Panc1 (cell line): ENCODE measurements at regions not wholly inside any gene's neighbourhood (a gene's known extent, or its start where the extent isn't known, plus 50 kb on each side); places are given as distances from the start of the nearest gene placed in this dataset.

Experiments used
- ATAC-seq: fragments of 200-7000 bp; cut with Tn5 transposase; 2 replicates; pipeline ENCODE4 v1.9.1; 2020; ENCODE audit warnings: mild to moderate bottlenecking, moderate library complexity
- BruUV-seq: library from RNA; stranded (reverse); fragments of 400-500 nt; replicated peaks from 2 replicates; lab custom pipeline; 2021; lab: Mats Ljungman, UMichigan
- CTCF ChIA-PET: fragments of 300-600 bp; sonication (Branson Sonifier 250); formaldehyde crosslinking; loops from one replicate; lab custom pipeline; 2022; ENCODE audit warnings: antibody characterized with exemption; lab: Charles Lee
- POLR2A ChIA-PET: fragments of 300-600 bp; sonication (Branson Sonifier 250); formaldehyde crosslinking; loops from one replicate; lab custom pipeline; 2022; ENCODE audit warnings: antibody characterized with exemption; lab: Charles Lee
- DNase-seq: peaks from one replicate; pipeline ENCODE4 v3.0.0-alpha.2; 2010; ENCODE audit warnings: low read depth, low spot score
- H3K27ac ChIP-seq: 2 replicates; pipeline ENCODE4 v1.5.1; 2011; ENCODE audit warnings: mild to moderate bottlenecking, low read length, inconsistent platforms
- H3K27me3 ChIP-seq: fragments of 200-500 bp; sonication (Bioruptor generic); 2 replicates; pipeline ENCODE4 v1.6.0; 2014; ENCODE audit warnings: low read length, inconsistent platforms; ENCODE audit not compliant: control insufficient read depth, insufficient read depth
- H3K36me3 ChIP-seq: fragments of 200-500 bp; sonication (Bioruptor generic); 2 replicates; pipeline ENCODE4 v1.5.1; 2014; ENCODE audit warnings: inconsistent platforms, mild to moderate bottlenecking, low read length, moderate library complexity; ENCODE audit not compliant: control insufficient read depth, insufficient read depth
- H3K4me1 ChIP-seq: 2 replicates; pipeline ENCODE4 v1.5.1; 2011; ENCODE audit warnings: inconsistent platforms, mild to moderate bottlenecking, low read length, moderate library complexity; ENCODE audit not compliant: control insufficient read depth, insufficient read depth
- H3K4me3 ChIP-seq, 2 experiments: 2 replicates each; pipeline ENCODE4 v1.5.1; 2011 to 2012; ENCODE audit warnings: low read depth in 2 of 2, low read length in 2 of 2, mild to moderate bottlenecking in 2 of 2, inconsistent platforms in 1 of 2, moderate library complexity in 1 of 2
- H3K9me3 ChIP-seq: fragments of 200-500 bp; sonication (Bioruptor generic); 2 replicates; pipeline ENCODE4 v1.5.1; 2014; ENCODE audit warnings: low read depth, mild to moderate bottlenecking, inconsistent platforms, low read length, moderate library complexity; ENCODE audit not compliant: control insufficient read depth, insufficient read depth
- CTCF ChIP-seq: fragments of 450-650 bp; IDR thresholded peaks from 2 replicates; pipeline ENCODE4 v1.5.1; 2017; ENCODE audit warnings: mild to moderate bottlenecking
- POLR2AphosphoS5 ChIP-seq: IDR thresholded peaks from 2 replicates; pipeline ENCODE4 v1.6.1; 2012; ENCODE audit warnings: mild to moderate bottlenecking, low read depth, low read length, moderate library complexity
- REST ChIP-seq, 2 experiments: IDR thresholded peaks; 2 replicates each; pipeline ENCODE4 v1.6.1; 2011 to 2012; ENCODE audit warnings: low read depth in 2 of 2, control low read depth in 1 of 2, low read length in 1 of 2, mild to moderate bottlenecking in 1 of 2, moderate library complexity in 1 of 2; ENCODE audit not compliant: insufficient read depth in 1 of 2
- SIN3A ChIP-seq: IDR thresholded peaks from 2 replicates; pipeline ENCODE4 v1.6.1; 2012; ENCODE audit warnings: low read depth, mild to moderate bottlenecking, low read length, moderate library complexity, borderline replicate concordance; ENCODE audit not compliant: insufficient read depth
- TCF7L2 ChIP-seq: IDR thresholded peaks from 2 replicates; pipeline ENCODE4 v1.6.1; 2011; ENCODE audit warnings: mild to moderate bottlenecking, low read depth, low read length, inconsistent platforms
- in situ Hi-C: cut with HindIII; loops from 2 replicates; pipeline ENCODE4 v1.10.0; 2016; ENCODE audit warnings: low sequenced_read_pairs, low pct_unique_long_range_greater_than_20kb
- intact Hi-C: fragments of 100-400 bp; cut with micrococcal nuclease; formaldehyde crosslinking; loops from one replicate; pipeline ENCODE4 v1.10.0; 2022; ENCODE audit not compliant: unreplicated experiment

- no peaks in the 10 kb centered on the region for H3K9me3 ChIP-seq
- H3K4me1 ChIP-seq, result no peaks in the 10 kb centered on the region
- in situ Hi-C loops, result no loop called here
- H3K36me3 ChIP-seq, result no peaks in the 10 kb centered on the region
- no peak overlapping the region for H3K4me3 ChIP-seq
- ATAC-seq (no peak), DNase-seq (no peak)
- ChIA-PET CTCF (no interaction called here), POLR2A (no interaction called here)
- TF ChIP-seq POLR2AphosphoS5, result no peak
- TF ChIP-seq CTCF, result no peak
- no peak for TF ChIP-seq SIN3A
- no peak for TF ChIP-seq REST (IDR thresholded peaks at IDR 0.05; ENCODE audit: insufficient read depth in 1 of 2, low read depth in 2 of 2, low read length in 1 of 2)
- no peak for TF ChIP-seq TCF7L2
- no TSS peak for BruUV-seq
- H3K27me3 ChIP-seq, result no peaks in the 10 kb centered on the region; the same call in 1 of the 2 replicates
- H3K27ac ChIP-seq, result no peak overlapping the region
- intact Hi-C loops, result no loop called here
Measured at GRCh38 chr2:382728-383022, 94.8 kb upstream of the ALKAL2 start.

GRCh38 chr2:381941-382727 is 94.2 kb upstream of the ALKAL2 start:
- in situ Hi-C loops (no loop called here), intact Hi-C loops (no loop called here)
- Histone ChIP-seq H3K4me3 (no peak overlapping the region), H3K4me1 (no peaks in the 10 kb centered on the region), H3K27me3 (no peaks in the 10 kb centered on the region; the same call in 1 of the 2 replicates), H3K27ac (no peak overlapping the region), H3K36me3 (no peaks in the 10 kb centered on the region), H3K9me3 (no peaks in the 10 kb centered on the region)
- DNase-seq (no peak), ATAC-seq (no peak)
- ChIA-PET POLR2A (no interaction called here), CTCF (no interaction called here)
- no peak for TF ChIP-seq SIN3A
- no peak for TF ChIP-seq POLR2AphosphoS5
- no peak for TF ChIP-seq TCF7L2
- TF ChIP-seq REST (IDR thresholded peaks at IDR 0.05; ENCODE audit: insufficient read depth in 1 of 2, low read depth in 2 of 2, low read length in 1 of 2), result no peak
- no peak for TF ChIP-seq CTCF
- BruUV-seq, result no TSS peak
